Colonic mucosa (tissue), 4 donors: ENCODE measurements at regions not wholly inside any gene's neighbourhood (a gene's known extent, or its start where the extent isn't known, plus 50 kb on each side); places are given as distances from the start of the nearest gene placed in this dataset.

Source experiments
- DNase-seq: peaks from one replicate; pipeline ENCODE4 v3.0.0-alpha.2; 2020
- H3K27ac ChIP-seq: fragments of 200-600 bp; one replicate; pipeline ENCODE4 v1.8.0; 2021
- H3K27me3 ChIP-seq: fragments of 200-600 bp; one replicate; pipeline ENCODE4 v1.8.0; 2021
- H3K36me3 ChIP-seq: fragments of 200-600 bp; one replicate; pipeline ENCODE4 v1.8.0; 2021
- H3K4me1 ChIP-seq: fragments of 200-600 bp; one replicate; pipeline ENCODE4 v1.8.0; 2021; ENCODE audit warnings: mild to moderate bottlenecking
- H3K4me3 ChIP-seq: fragments of 200-600 bp; one replicate; pipeline ENCODE4 v1.8.0; 2021
- H3K9ac ChIP-seq, 2 donors: one replicate each; pipeline ENCODE4 v1.7.0; 2013; ENCODE audit warnings: control low read depth in 2 of 2, low read depth in 2 of 2, low read length in 2 of 2
- H3K9me3 ChIP-seq: fragments of 200-600 bp; one replicate; pipeline ENCODE4 v1.8.0; 2021
- CTCF ChIP-seq: fragments of 200-600 bp; IDR thresholded peaks from one replicate; pipeline ENCODE4 v1.8.0; 2022; ENCODE audit warnings: antibody characterized with exemption, mild to moderate bottlenecking
- intact Hi-C: fragments of 100-400 bp; cut with DNase I; formaldehyde crosslinking; loops from one replicate; pipeline ENCODE4 v1.14.1; 2022
- donor health status: healthy.
- donor health status: DM: no; HTN: no; CAD: no.
- donor health status: DM: no; HTN: no; CAD: no.

GRCh38 chr2:221258464-221258863 lies 313.6 kb downstream of the EPHA4 start:
- Histone ChIP-seq H3K27me3 (no peaks in the 10 kb centered on the region), H3K9ac (no peak overlapping the region), H3K9me3 (no peaks in the 10 kb centered on the region), H3K27ac (no peak overlapping the region), H3K36me3 (no peaks in the 10 kb centered on the region), H3K4me1 (no peaks in the 10 kb centered on the region), H3K4me3 (no peak overlapping the region)
- DNase-seq, result no peak
- intact Hi-C loops, result no loop called here
- TF ChIP-seq CTCF, result no peak

- DNase-seq, result no peak
- Histone ChIP-seq H3K4me3 (no peak overlapping the region), H3K27ac (no peak overlapping the region), H3K27me3 (no peaks in the 10 kb centered on the region), H3K9ac (no peak overlapping the region), H3K4me1 (no peaks in the 10 kb centered on the region), H3K9me3 (no peaks in the 10 kb centered on the region), H3K36me3 (no peaks in the 10 kb centered on the region)
- intact Hi-C loops, result no loop called here
- TF ChIP-seq CTCF, result no peak
Observed at GRCh38 chr2:221262651-221263050, 309.5 kb downstream of the EPHA4 start.

- intact Hi-C loops, result no loop called here
- TF ChIP-seq CTCF, result no peak
- Histone ChIP-seq H3K9ac (no peak overlapping the region), H3K9me3 (no peaks in the 10 kb centered on the region), H3K36me3 (no peaks in the 10 kb centered on the region), H3K27me3 (no peaks in the 10 kb centered on the region), H3K4me1 (no peaks in the 10 kb centered on the region), H3K27ac (no peak overlapping the region), H3K4me3 (no peak overlapping the region)
- DNase-seq, result no peak
Observed at GRCh38 chr2:221263573-221263972, 308.5 kb downstream of the EPHA4 start.

GRCh38 chr2:221264318-221264717 lies 307.8 kb downstream of the EPHA4 start:
- no peaks in the 10 kb centered on the region for H3K9me3 ChIP-seq
- no peaks in the 10 kb centered on the region for H3K4me1 ChIP-seq
- intact Hi-C loops, result no loop called here
- no peak for TF ChIP-seq CTCF
- H3K27ac ChIP-seq, result no peak overlapping the region
- no peak overlapping the region for H3K4me3 ChIP-seq
- no peaks in the 10 kb centered on the region for H3K36me3 ChIP-seq
- H3K27me3 ChIP-seq, result no peaks in the 10 kb centered on the region
- DNase-seq, result no peak
- H3K9ac ChIP-seq, result no peak overlapping the region

DNA sequence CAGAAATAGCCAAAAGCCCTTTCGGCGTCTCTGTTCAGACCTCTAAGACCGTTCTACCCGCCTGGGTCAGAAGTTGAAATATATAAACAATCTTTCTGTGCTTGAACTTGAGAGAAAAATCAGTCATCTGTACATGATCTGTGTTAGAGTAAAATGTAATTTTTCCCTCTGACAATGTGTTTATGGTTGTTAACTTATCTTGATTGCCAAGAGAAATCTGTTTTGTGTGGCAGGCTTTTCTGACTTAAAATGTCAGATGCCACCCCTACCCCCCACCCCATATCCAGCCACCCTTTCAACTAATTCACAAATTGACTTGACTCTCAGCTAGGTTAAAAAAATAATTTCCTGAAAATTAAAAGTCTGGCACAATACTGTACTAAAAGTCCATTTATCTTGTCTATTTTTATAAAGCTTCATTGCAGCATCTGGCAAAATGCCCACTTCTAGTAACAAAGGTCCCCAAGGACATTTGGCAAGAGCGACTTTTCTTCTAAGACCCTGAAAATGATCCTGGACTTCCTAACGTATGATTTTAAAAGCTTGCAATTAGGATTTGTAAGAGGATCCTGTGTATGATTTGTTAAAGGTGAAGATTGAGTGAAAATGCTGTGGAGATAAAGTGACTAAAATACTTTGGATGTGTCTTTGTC lies 304.2 kb downstream of the EPHA4 start:
- Histone ChIP-seq H3K9ac (no peak overlapping the region), H3K36me3 (no peaks in the 10 kb centered on the region), H3K4me1 (no peaks in the 10 kb centered on the region), H3K27ac (no peak overlapping the region), H3K9me3 (no peaks in the 10 kb centered on the region), H3K27me3 (no peaks in the 10 kb centered on the region), H3K4me3 (no peak overlapping the region)
- intact Hi-C loops, result no loop called here
- TF ChIP-seq CTCF, result no peak
- no peak for DNase-seq
